Epithelial cell of proximal tubule (primary cell): ENCODE measurements at regions not wholly inside any gene's neighbourhood (a gene's known extent, or its start where the extent isn't known, plus 50 kb on each side); places are given as distances from the start of the nearest gene placed in this dataset.

ENCODE experiments used
- DNase-seq: peaks from one replicate; pipeline ENCODE4 v3.0.0-alpha.2; 2011; ENCODE audit warnings: low read depth
- H3K4me3 ChIP-seq: 2 replicates; pipeline ENCODE4 v1.5.1; 2011; ENCODE audit warnings: low read depth, mild to moderate bottlenecking, low read length
- TF ChIP-seq, protein P1 (sequence below): conservative IDR thresholded peaks from 2 replicates; pipeline ENCODE4 v1.5.1; 2012; ENCODE audit warnings: low read depth, mild to moderate bottlenecking, low read length

DNA sequence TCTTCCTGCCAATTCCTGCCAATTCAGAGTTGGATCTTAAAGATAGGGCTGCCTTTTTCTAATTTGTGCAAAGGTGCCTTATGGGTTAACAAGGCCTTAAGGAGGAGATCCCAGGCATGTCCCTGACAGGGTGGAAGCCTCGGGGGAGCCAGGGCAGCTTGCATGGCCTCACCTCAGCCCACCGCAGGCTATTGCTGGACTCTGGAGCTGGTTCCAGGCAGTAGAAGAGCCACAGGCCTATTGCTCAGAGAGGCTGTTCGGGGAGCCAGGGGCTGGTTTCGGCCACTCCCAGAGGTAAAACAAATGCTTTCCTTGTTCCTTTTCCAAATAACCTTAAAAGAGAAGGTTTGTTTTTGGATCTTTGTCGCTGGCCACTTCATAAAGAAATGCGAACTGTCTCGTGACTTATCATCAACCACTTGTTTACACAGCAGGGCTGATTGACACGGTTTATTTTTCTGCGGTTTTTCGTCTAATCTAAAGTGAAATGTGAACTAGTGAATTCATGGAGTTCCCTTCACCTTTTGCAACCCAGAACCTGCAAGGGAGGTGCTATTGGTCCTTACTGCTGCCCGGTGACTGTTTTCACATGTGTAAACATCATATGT is 108.6 kb downstream of the APOB start:
- no peak overlapping the region for H3K4me3 ChIP-seq
- TF ChIP-seq, protein P1, sequence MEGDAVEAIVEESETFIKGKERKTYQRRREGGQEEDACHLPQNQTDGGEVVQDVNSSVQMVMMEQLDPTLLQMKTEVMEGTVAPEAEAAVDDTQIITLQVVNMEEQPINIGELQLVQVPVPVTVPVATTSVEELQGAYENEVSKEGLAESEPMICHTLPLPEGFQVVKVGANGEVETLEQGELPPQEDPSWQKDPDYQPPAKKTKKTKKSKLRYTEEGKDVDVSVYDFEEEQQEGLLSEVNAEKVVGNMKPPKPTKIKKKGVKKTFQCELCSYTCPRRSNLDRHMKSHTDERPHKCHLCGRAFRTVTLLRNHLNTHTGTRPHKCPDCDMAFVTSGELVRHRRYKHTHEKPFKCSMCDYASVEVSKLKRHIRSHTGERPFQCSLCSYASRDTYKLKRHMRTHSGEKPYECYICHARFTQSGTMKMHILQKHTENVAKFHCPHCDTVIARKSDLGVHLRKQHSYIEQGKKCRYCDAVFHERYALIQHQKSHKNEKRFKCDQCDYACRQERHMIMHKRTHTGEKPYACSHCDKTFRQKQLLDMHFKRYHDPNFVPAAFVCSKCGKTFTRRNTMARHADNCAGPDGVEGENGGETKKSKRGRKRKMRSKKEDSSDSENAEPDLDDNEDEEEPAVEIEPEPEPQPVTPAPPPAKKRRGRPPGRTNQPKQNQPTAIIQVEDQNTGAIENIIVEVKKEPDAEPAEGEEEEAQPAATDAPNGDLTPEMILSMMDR = no peak

DNA sequence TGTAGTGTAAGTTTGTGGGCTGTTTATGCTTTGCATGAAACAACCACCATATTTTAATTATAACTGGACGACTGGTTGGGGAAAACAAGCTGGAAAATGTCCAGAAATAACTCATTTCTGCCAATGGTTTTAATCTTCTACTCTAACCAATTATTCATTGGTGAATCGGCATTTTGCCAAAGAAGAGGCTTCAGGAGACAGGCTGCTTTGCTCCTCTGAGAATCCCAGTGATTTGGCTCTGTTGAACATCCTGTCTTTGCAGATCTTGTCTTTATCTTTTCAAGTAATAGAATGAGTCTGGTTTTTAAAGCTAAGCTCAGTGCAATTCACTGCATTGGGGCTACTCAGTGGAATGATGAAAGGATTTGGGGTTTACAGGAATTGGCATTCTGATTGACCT is 109.6 kb downstream of the APOB start:
- no peak overlapping the region for H3K4me3 ChIP-seq
- DNase-seq = no peak
- TF ChIP-seq, protein P1 = no peak

More for the DNA sequence above, 108.6 kb downstream of the APOB start:
- no peak for DNase-seq

DNA sequence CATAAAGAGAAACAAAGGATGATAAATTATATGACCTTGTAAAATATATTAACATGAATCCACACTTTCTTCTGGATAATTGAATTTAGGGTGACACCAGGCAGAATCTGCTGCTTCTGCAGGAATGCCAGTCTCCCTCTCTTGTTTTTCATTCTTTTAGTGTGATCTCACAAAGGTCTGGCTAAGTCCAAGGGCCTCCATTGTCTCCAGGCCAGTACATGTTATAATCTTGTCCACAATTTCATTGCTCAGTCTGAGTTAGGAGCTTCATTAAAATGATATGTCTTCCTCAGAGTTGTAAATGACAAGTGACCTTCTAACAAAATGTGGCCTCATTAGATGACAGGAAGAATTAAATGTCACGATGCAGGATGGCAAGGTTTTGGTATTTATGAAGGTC is 110.2 kb downstream of the APOB start:
- no peak overlapping the region for H3K4me3 ChIP-seq
- no peak for DNase-seq
- TF ChIP-seq, protein P1 = no peak

DNA sequence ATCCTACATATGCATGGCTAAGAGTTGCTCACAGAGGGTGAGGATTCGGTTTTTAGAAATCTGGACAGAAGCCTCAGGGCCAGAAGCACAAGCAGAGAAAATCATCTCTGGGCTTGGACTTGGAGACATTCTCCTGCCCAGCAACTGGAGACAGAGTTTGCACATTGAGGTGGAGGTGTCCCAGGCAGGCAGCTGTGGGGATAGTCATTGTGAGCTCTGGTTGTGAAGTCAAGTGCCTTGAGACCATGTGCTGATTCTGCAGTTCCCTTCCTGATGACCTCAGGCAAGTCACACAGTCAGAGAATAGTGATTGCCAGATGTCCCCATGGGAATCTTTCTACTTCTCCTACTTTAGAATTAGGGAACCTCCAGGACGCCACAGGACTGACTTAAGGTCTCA is 108.4 kb upstream of the LDAH start:
- TF ChIP-seq, protein P1 = no peak
- no peak for DNase-seq
- no peak overlapping the region for H3K4me3 ChIP-seq

DNA sequence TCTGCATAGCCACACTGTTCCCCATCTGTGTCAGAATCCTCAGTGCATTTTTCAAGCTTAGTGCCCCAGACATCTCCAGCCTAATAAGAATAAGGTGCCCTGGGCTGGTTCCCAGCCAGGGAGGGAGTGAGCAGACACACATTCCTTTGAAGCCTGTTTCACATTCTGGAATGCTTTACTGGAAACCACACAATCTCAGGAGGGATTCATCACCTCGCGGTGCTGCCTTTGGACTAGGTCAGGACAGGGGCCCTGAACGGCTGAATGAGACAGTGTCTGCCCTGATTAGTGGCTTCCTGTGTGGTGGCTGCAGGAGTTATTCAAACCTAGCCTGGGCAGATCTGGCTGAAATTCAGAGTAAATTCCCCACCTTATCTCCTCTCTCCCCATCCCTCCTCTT is 108.0 kb upstream of the LDAH start:
- no peak overlapping the region for H3K4me3 ChIP-seq
- TF ChIP-seq, protein P1 = no peak
- DNase-seq = no peak

DNA sequence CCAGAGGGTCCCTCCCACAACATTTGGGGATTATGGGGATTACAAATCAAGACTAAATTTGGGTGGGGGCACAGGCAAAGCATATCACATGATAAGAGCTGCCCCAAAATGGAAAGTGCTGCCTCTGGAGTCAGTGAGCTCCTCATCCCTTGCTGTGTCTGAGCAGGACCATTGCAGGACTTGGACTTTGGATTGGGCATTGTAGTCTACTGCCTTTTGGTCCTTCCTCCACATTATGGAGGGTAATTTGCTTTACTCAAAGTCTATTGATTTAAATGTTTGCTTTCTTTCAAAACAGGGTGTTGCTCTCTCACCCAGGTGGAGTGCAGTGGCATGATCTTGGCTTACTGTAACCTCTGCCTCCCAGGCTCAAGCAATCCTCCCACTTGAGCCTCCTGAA is 106.8 kb upstream of the LDAH start:
- no peak overlapping the region for H3K4me3 ChIP-seq
- DNase-seq = no peak
- TF ChIP-seq, protein P1 = no peak

DNA sequence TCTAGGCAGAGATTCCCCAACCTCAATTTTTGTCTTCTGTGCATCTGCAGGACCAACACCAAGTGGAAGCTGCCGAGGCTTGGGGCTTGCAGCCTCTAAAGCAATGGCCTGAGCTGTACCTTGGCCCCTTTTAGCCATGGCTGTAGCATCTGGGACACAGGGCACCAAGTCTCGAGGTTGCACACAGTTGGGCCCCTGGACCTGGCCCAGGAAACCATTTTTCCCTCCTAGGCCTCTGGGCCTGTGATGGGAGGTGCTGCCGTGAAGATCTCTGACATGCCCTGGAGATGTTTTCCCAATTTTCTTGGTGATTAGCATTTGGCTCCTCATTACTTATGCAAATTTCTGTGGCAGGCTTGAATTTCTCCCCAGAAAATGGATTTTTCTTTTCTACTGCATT is 105.7 kb upstream of the LDAH start:
- H3K4me3 ChIP-seq = no peak overlapping the region
- DNase-seq = no peak
- TF ChIP-seq, protein P1 = no peak
